C4-2B (cell line): ENCODE measurements at regions not wholly inside any gene's neighbourhood (a gene's known extent, or its start where the extent isn't known, plus 50 kb on each side); places are given as distances from the start of the nearest gene placed in this dataset.

Experiments used
- ZFX ChIP-seq: fragments of 450-650 bp; IDR thresholded peaks from 2 replicates; pipeline ENCODE4 v1.6.1; 2017
- TF ChIP-seq, protein P1 (sequence below): fragments of 450-650 bp; conservative IDR thresholded peaks from 2 replicates; pipeline ENCODE4 v1.5.1; 2017; ENCODE audit warnings: mild to moderate bottlenecking

DNA sequence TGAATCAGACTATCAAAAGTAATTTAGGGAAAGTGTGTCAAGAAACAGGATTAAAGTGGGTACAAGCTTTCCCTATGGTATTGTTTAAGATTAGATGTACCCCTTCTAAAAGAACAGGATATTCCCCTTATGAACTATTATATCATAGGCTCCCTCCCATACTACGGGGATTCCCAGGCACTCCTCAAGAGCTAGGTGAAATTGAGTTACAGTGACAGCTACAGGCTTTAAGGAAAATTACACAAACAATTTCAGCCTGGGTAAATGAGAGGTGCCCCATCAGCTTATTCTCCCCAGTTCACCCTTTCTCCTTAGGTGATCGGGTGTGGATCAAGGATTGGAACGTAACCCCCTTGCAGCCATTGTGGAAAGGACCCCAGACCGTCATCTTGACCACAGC is 240.8 kb upstream of the CNTN6 start:
- TF ChIP-seq, protein P1, sequence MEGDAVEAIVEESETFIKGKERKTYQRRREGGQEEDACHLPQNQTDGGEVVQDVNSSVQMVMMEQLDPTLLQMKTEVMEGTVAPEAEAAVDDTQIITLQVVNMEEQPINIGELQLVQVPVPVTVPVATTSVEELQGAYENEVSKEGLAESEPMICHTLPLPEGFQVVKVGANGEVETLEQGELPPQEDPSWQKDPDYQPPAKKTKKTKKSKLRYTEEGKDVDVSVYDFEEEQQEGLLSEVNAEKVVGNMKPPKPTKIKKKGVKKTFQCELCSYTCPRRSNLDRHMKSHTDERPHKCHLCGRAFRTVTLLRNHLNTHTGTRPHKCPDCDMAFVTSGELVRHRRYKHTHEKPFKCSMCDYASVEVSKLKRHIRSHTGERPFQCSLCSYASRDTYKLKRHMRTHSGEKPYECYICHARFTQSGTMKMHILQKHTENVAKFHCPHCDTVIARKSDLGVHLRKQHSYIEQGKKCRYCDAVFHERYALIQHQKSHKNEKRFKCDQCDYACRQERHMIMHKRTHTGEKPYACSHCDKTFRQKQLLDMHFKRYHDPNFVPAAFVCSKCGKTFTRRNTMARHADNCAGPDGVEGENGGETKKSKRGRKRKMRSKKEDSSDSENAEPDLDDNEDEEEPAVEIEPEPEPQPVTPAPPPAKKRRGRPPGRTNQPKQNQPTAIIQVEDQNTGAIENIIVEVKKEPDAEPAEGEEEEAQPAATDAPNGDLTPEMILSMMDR = peak; percentile 9; the same call in 1 of the 2 replicates
- no peak for TF ChIP-seq ZFX
